DMS 273 (cell line): ENCODE measurements at regions not wholly inside any gene's neighbourhood (a gene's known extent, or its start where the extent isn't known, plus 50 kb on each side); places are given as distances from the start of the nearest gene placed in this dataset.

Experiments used
- DNase-seq: peaks from one replicate; lab custom pipeline; 2025; ENCODE audit not compliant: unreplicated experiment; lab: John Stamatoyannopoulos, UW

GRCh38 chr15:27702581-27702980, 396.5 kb downstream of the OCA2 start:
- DNase-seq, result no peak

GRCh38 chr15:27701956-27702355, 397.2 kb downstream of the OCA2 start:
- DNase-seq, result no peak

- DNase-seq, result no peak
These were observed 398.1 kb downstream of the OCA2 start for GRCh38 chr15:27701014-27701413.

GRCh38 chr15:27699699-27700098, 399.4 kb downstream of the OCA2 start:
- no peak for DNase-seq

- DNase-seq, result no peak
These were observed 402.6 kb downstream of the OCA2 start for GRCh38 chr15:27696530-27696929.

- no peak for DNase-seq
These were observed 403.4 kb downstream of the OCA2 start for GRCh38 chr15:27695726-27696125.

GRCh38 chr15:27694506-27695087, 404.5 kb downstream of the OCA2 start:
- no peak for DNase-seq

- no peak for DNase-seq
These were observed 405.8 kb downstream of the OCA2 start for GRCh38 chr15:27693280-27693679.

- no peak for DNase-seq
These were observed 406.7 kb downstream of the OCA2 start for GRCh38 chr15:27692438-27692837.

- DNase-seq, result no peak
These were observed 408.8 kb downstream of the OCA2 start for GRCh38 chr15:27690290-27690689.

GRCh38 chr15:27686971-27687370, 412.1 kb downstream of the OCA2 start:
- no peak for DNase-seq

- no peak for DNase-seq
These were observed 412.7 kb downstream of the OCA2 start for GRCh38 chr15:27686369-27686768.

- DNase-seq, result no peak
These were observed 413.5 kb downstream of the OCA2 start for GRCh38 chr15:27685644-27686043.

- DNase-seq, result no peak
These were observed 416.0 kb downstream of the OCA2 start for GRCh38 chr15:27683121-27683520.

- DNase-seq, result no peak
These were observed 418.1 kb downstream of the OCA2 start for GRCh38 chr15:27681038-27681437.

- peak; percentile 39 for DNase-seq
These were observed 419.2 kb downstream of the OCA2 start for GRCh38 chr15:27679731-27680471.

GRCh38 chr15:27679203-27679602, 419.9 kb downstream of the OCA2 start:
- DNase-seq, result no peak

GRCh38 chr15:27677951-27678350, 421.2 kb downstream of the OCA2 start:
- no peak for DNase-seq

- DNase-seq, result no peak
These were observed 422.5 kb downstream of the OCA2 start for GRCh38 chr15:27676647-27677046.

GRCh38 chr15:27675571-27675970, 423.5 kb downstream of the OCA2 start:
- DNase-seq, result no peak

- DNase-seq, result no peak
These were observed 424.3 kb downstream of the OCA2 start for GRCh38 chr15:27674826-27675225.

- DNase-seq, result no peak
These were observed 425.2 kb downstream of the OCA2 start for GRCh38 chr15:27673766-27674445.
